ENCODE measurements at regions not wholly inside any gene's neighbourhood (a gene's known extent, or its start where the extent isn't known, plus 50 kb on each side); places are given as distances from the start of the nearest gene placed in this dataset.
"Not testable (repeated sequence)": the region's sequence is repeated elsewhere in the genome, so short reads cannot be mapped to it uniquely, and the experiment has no call there.

- no peak overlapping the region for H3K27ac Mint-ChIP-seq (ENCODE audit: unreplicated experiment)
- no peak for TF ChIP-seq CTCF (IDR thresholded peaks at IDR 0.05; ENCODE audit: unreplicated experiment)
- no peaks in the 10 kb centered on the region for H3K9me3 Mint-ChIP-seq (ENCODE audit: unreplicated experiment)
- DNase-seq (ENCODE audit: low spot score): no peak
- H3K4me3 Mint-ChIP-seq (ENCODE audit: unreplicated experiment): no peak overlapping the region
- peaks cover 26% of the 10 kb centered on the region for H3K4me1 Mint-ChIP-seq (ENCODE audit: unreplicated experiment)
- H3K27me3 Mint-ChIP-seq (ENCODE audit: unreplicated experiment): peaks cover 14% of the 10 kb centered on the region
- H3K36me3 Mint-ChIP-seq (ENCODE audit: low read depth, unreplicated experiment): no peaks in the 10 kb centered on the region
Observed at GRCh38 chr2:120513776-120514357, 167.9 kb downstream of the INHBB start.

GRCh38 chr2:120514521-120514920 is 168.6 kb downstream of the INHBB start:
- H3K27me3 Mint-ChIP-seq (ENCODE audit: unreplicated experiment): peaks cover 14% of the 10 kb centered on the region
- no peak for DNase-seq (ENCODE audit: low spot score)
- no peaks in the 10 kb centered on the region for H3K36me3 Mint-ChIP-seq (ENCODE audit: low read depth, unreplicated experiment)
- H3K4me1 Mint-ChIP-seq (ENCODE audit: unreplicated experiment): peaks cover 26% of the 10 kb centered on the region
- no peak overlapping the region for H3K27ac Mint-ChIP-seq (ENCODE audit: unreplicated experiment)
- H3K9me3 Mint-ChIP-seq (ENCODE audit: unreplicated experiment): no peaks in the 10 kb centered on the region
- H3K4me3 Mint-ChIP-seq (ENCODE audit: unreplicated experiment): no peak overlapping the region
- TF ChIP-seq CTCF (IDR thresholded peaks at IDR 0.05; ENCODE audit: unreplicated experiment): no peak

- H3K4me3 Mint-ChIP-seq (ENCODE audit: unreplicated experiment); H3K27ac Mint-ChIP-seq (ENCODE audit: unreplicated experiment); H3K9me3 Mint-ChIP-seq (ENCODE audit: unreplicated experiment); H3K36me3 Mint-ChIP-seq (ENCODE audit: low read depth, unreplicated experiment); DNase-seq (ENCODE audit: low spot score): not testable (repeated sequence)
- peaks cover 26% of the 10 kb centered on the region for H3K4me1 Mint-ChIP-seq (ENCODE audit: unreplicated experiment)
- peaks cover 14% of the 10 kb centered on the region for H3K27me3 Mint-ChIP-seq (ENCODE audit: unreplicated experiment)
Observed at GRCh38 chr2:120515066-120515758, 169.3 kb downstream of the INHBB start.

- Mint-ChIP-seq H3K27ac (ENCODE audit: unreplicated experiment) (peak overlapping the region; percentile 85), H3K4me3 (ENCODE audit: unreplicated experiment) (no peak overlapping the region)
Observed at GRCh38 chr2:120515759-120516678, 170.1 kb downstream of the INHBB start.

More at GRCh38 chr2:120515759-120516678, 170.1 kb downstream of the INHBB start:
- no peaks in the 10 kb centered on the region for H3K9me3 Mint-ChIP-seq (ENCODE audit: unreplicated experiment)
- peaks cover 26% of the 10 kb centered on the region for H3K4me1 Mint-ChIP-seq (ENCODE audit: unreplicated experiment)
- no peak for DNase-seq (ENCODE audit: low spot score)
- no peaks in the 10 kb centered on the region for H3K36me3 Mint-ChIP-seq (ENCODE audit: low read depth, unreplicated experiment)
- no peak for TF ChIP-seq CTCF (IDR thresholded peaks at IDR 0.05; ENCODE audit: unreplicated experiment)
- peaks cover 14% of the 10 kb centered on the region for H3K27me3 Mint-ChIP-seq (ENCODE audit: unreplicated experiment)

Data from endothelial cell (in vitro differentiated cells).